Muscle of leg (tissue), 3 donors: ENCODE measurements at regions not wholly inside any gene's neighbourhood (a gene's known extent, or its start where the extent isn't known, plus 50 kb on each side); places are given as distances from the start of the nearest gene placed in this dataset.

Experiments used
- DNase-seq: peaks from one replicate; pipeline ENCODE4 v3.0.0; 2013
- H3K27ac ChIP-seq: one replicate; pipeline ENCODE4 v1.5.1; 2013; ENCODE audit warnings: mild to moderate bottlenecking, low read length, control low read depth
- H3K27me3 ChIP-seq: one replicate; pipeline ENCODE4 v1.6.1; 2013; ENCODE audit warnings: low read length; ENCODE audit not compliant: control insufficient read depth, insufficient read depth
- H3K36me3 ChIP-seq: one replicate; pipeline ENCODE4 v1.6.1; 2013; ENCODE audit warnings: low read length; ENCODE audit not compliant: control insufficient read depth, insufficient read depth
- H3K4me1 ChIP-seq: one replicate; pipeline ENCODE4 v1.6.1; 2013; ENCODE audit warnings: low read length; ENCODE audit not compliant: control insufficient read depth, insufficient read depth
- H3K4me3 ChIP-seq: one replicate; pipeline ENCODE4 v1.5.1; 2013; ENCODE audit warnings: low read length, control low read depth
- H3K9me3 ChIP-seq: replicated peaks from 2 replicates; pipeline ENCODE4 v1.6.1; 2013; ENCODE audit warnings: low read depth, low read length; ENCODE audit not compliant: control insufficient read depth
- WGBS: methylation state at CpG from one replicate; pipeline ENCODE4 v1.1.5; 2013; ENCODE audit warnings: missing lambda C conversion rate; ENCODE audit not compliant: insufficient coverage; 5-methylcytosine and 5-hydroxymethylcytosine counted together

GRCh38 chr13:99651016-99651415 is 149.7 kb downstream of the TM9SF2 start:
- Histone ChIP-seq H3K9me3 (no peaks in the 10 kb centered on the region), H3K4me3 (no peak overlapping the region), H3K27me3 (peaks cover 2% of the 10 kb centered on the region), H3K27ac (no peak overlapping the region), H3K36me3 (no peaks in the 10 kb centered on the region), H3K4me1 (no peaks in the 10 kb centered on the region)
- DNase-seq, result no peak
- 90% methylated on average over 3 of the region's 5 CpGs for WGBS

GRCh38 chr13:99650410-99650809 is 149.1 kb downstream of the TM9SF2 start:
- Histone ChIP-seq H3K27me3 (peaks cover 2% of the 10 kb centered on the region), H3K4me3 (no peak overlapping the region), H3K27ac (no peak overlapping the region), H3K36me3 (no peaks in the 10 kb centered on the region), H3K9me3 (no peaks in the 10 kb centered on the region), H3K4me1 (no peaks in the 10 kb centered on the region)
- DNase-seq, result no peak
- 58% methylated on average over 1 of the region's 1 CpG for WGBS

GRCh38 chr13:99648927-99649326 is 147.7 kb downstream of the TM9SF2 start:
- DNase-seq, result no peak
- no CpG with 5 or more reads among the region's 4 CpGs for WGBS
- H3K9me3 ChIP-seq, result no peaks in the 10 kb centered on the region
- H3K36me3 ChIP-seq, result no peaks in the 10 kb centered on the region
- H3K27me3 ChIP-seq, result peaks cover 2% of the 10 kb centered on the region
- H3K4me3 ChIP-seq, result no peak overlapping the region
- H3K4me1 ChIP-seq, result no peaks in the 10 kb centered on the region
- H3K27ac ChIP-seq, result no peak overlapping the region

GRCh38 chr13:99648066-99648665 is 146.9 kb downstream of the TM9SF2 start:
- no peaks in the 10 kb centered on the region for H3K9me3 ChIP-seq
- peaks cover 2% of the 10 kb centered on the region for H3K27me3 ChIP-seq
- no peak overlapping the region for H3K27ac ChIP-seq
- 65% methylated on average over 3 of the region's 8 CpGs for WGBS
- no peak for DNase-seq
- H3K36me3 ChIP-seq, result no peaks in the 10 kb centered on the region
- no peak overlapping the region for H3K4me3 ChIP-seq
- H3K4me1 ChIP-seq, result no peaks in the 10 kb centered on the region

- 71% methylated on average over 3 of the region's 4 CpGs for WGBS
These were observed 146.3 kb downstream of the TM9SF2 start for GRCh38 chr13:99647596-99647985.

GRCh38 chr13:99646866-99647595 is 145.8 kb downstream of the TM9SF2 start:
- H3K4me3 ChIP-seq, result no peak overlapping the region
- WGBS, result 100% methylated on average over 1 of the region's 8 CpGs

More at GRCh38 chr13:99647596-99647985, 146.3 kb downstream of the TM9SF2 start:
- H3K9me3 ChIP-seq, result no peaks in the 10 kb centered on the region
- H3K4me1 ChIP-seq, result no peaks in the 10 kb centered on the region
- H3K27me3 ChIP-seq, result peaks cover 2% of the 10 kb centered on the region
- no peak for DNase-seq
- no peak overlapping the region for H3K27ac ChIP-seq
- H3K4me3 ChIP-seq, result no peak overlapping the region
- no peaks in the 10 kb centered on the region for H3K36me3 ChIP-seq

GRCh38 chr13:99642841-99643240 is 141.6 kb downstream of the TM9SF2 start:
- no peak for DNase-seq
- Histone ChIP-seq H3K27me3 (peaks cover 2% of the 10 kb centered on the region), H3K4me3 (no peak overlapping the region), H3K27ac (no peak overlapping the region), H3K4me1 (no peaks in the 10 kb centered on the region), H3K9me3 (no peaks in the 10 kb centered on the region), H3K36me3 (no peaks in the 10 kb centered on the region)
- 96% methylated on average over 3 of the region's 3 CpGs for WGBS

More at GRCh38 chr13:99646866-99647595, 145.8 kb downstream of the TM9SF2 start:
- Histone ChIP-seq H3K9me3 (no peaks in the 10 kb centered on the region), H3K36me3 (no peaks in the 10 kb centered on the region), H3K4me1 (no peaks in the 10 kb centered on the region), H3K27ac (no peak overlapping the region), H3K27me3 (peaks cover 2% of the 10 kb centered on the region)
- no peak for DNase-seq

GRCh38 chr13:99642006-99642405 is 140.7 kb downstream of the TM9SF2 start:
- Histone ChIP-seq H3K27me3 (peaks cover 2% of the 10 kb centered on the region), H3K27ac (no peak overlapping the region), H3K9me3 (no peaks in the 10 kb centered on the region), H3K4me1 (no peaks in the 10 kb centered on the region), H3K36me3 (no peaks in the 10 kb centered on the region), H3K4me3 (no peak overlapping the region)
- no peak for DNase-seq
- WGBS, result 80% methylated on average over 3 of the region's 4 CpGs

GRCh38 chr13:99640260-99640659 is 139.0 kb downstream of the TM9SF2 start:
- no peaks in the 10 kb centered on the region for H3K36me3 ChIP-seq
- H3K27me3 ChIP-seq, result no peaks in the 10 kb centered on the region
- no CpG with 5 or more reads among the region's 3 CpGs for WGBS

GRCh38 chr13:99639126-99639525 is 137.9 kb downstream of the TM9SF2 start:
- WGBS, result no CpG with 5 or more reads among the region's 4 CpGs
- no peak for DNase-seq
- H3K4me1 ChIP-seq, result no peaks in the 10 kb centered on the region
- no peaks in the 10 kb centered on the region for H3K27me3 ChIP-seq
- H3K27ac ChIP-seq, result no peak overlapping the region
- no peak overlapping the region for H3K4me3 ChIP-seq
- no peaks in the 10 kb centered on the region for H3K9me3 ChIP-seq
- H3K36me3 ChIP-seq, result no peaks in the 10 kb centered on the region

More at GRCh38 chr13:99640260-99640659, 139.0 kb downstream of the TM9SF2 start:
- Histone ChIP-seq H3K4me1 (no peaks in the 10 kb centered on the region), H3K27ac (no peak overlapping the region), H3K9me3 (no peaks in the 10 kb centered on the region), H3K4me3 (no peak overlapping the region)
- no peak for DNase-seq
